ENCODE measurements at regions not wholly inside any gene's neighbourhood (a gene's known extent, or its start where the extent isn't known, plus 50 kb on each side); places are given as distances from the start of the nearest gene placed in this dataset.

DNA sequence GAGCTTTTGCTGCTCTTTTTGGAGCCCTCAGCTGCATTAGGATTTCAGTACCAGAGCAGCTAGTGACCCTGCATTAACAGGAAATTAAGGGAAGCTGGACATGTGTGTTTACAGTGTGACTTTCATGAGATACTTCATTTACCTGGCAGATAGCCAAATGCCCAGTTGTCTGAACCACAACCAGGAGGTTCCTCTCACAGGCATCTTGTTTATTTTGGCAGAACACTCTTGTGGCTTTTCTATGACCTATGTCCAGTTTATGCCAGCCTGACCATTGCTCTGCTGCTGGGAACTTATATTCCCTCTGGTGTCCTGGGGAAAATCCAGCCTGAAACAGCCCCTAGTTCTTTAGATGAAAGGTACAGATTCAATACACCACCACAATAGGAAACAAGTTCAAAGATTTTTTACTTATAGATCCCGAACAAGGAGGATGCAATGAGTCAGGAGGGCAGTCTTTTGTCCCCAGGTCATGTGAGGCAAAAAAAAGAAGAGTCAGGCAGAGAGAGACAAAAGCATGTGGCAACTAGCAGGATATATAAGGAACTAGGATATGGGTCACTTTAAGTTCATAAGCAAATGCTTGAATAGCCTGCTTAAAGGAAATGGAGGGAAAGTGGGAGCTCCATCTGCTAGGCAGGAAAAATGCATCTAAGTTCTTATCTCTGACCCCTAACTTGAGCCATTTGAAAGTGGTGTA, 379.3 kb downstream of the INSC start (continued):
- TF ChIP-seq EGR1 (IDR thresholded peaks at IDR 0.05; ENCODE audit: low read depth) (no peak), SP1 (IDR thresholded peaks at IDR 0.05; ENCODE audit: low read depth) (no peak), EZH2phosphoT487 (IDR thresholded peaks at IDR 0.05; ENCODE audit: borderline replicate concordance) (no peak), YY1 (IDR thresholded peaks at IDR 0.05; ENCODE audit: extremely low read depth, insufficient replicate concordance, low read depth, low read length) (no peak), CTCF (IDR thresholded peaks at IDR 0.05 in 2 of 3, conservative IDR thresholded peaks at IDR 0.05 in 1 of 3; ENCODE audit: borderline replicate concordance in 1 of 3, insufficient read depth in 1 of 3, low read depth in 2 of 3, low read length in 2 of 3) (no peak)

DNA sequence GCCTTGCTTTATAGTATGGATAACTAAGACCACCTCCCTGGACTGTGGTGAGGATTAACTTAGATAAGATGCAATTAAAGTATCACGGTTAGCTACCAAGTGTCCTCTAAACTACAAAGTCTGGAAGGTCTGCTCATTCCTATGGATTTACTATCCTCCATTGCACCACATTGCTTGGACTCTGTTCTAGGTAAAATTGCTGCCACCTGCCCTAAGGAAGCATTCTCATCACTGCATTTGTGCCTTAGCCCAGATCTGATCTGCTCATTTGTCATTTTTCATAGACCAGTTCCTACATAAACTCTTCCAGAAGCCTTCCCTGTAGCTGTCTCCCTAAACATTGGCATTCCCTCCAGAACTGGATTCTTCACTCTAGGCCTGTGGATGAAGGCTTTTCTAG, 380.0 kb downstream of the INSC start:
- RAD21 ChIA-PET (ENCODE audit: low non-redundant PET in 1 of 2, low total read pairs in 2 of 2, uncharacterized antibody in 2 of 2, unreplicated experiment in 2 of 2), result no interaction called here
- ATAC-seq (no peak), DNase-seq (ENCODE audit: low read depth, low spot score) (no peak)
- POLR2A ChIA-PET, result no interaction called here
- intact Hi-C loops (cut with micrococcal nuclease), result no loop called here
- Histone ChIP-seq H3K9ac (ENCODE audit: low read length) (no peak overlapping the region), H3K4me2 (ENCODE audit: low read length) (no peak overlapping the region), H3K27me3 (ENCODE audit: insufficient read depth, low read length) (no peaks in the 10 kb centered on the region), H3K4me3 (replicated peaks in 1 of 2; ENCODE audit: low read depth in 1 of 2, low read length in 2 of 2) (no peak overlapping the region), H3K9me3 (ENCODE audit: control insufficient read depth in 1 of 2, insufficient read depth in 1 of 2, low read depth in 1 of 2, low read length in 2 of 2) (no peaks in the 10 kb centered on the region), H3K4me1 (ENCODE audit: control insufficient read depth in 1 of 2, insufficient read depth in 2 of 2, low read length in 2 of 2) (peaks cover 0 to 2% of the 10 kb centered on the region in 2 experiments; a peak in 1 of 4 replicates), H3K27ac (ENCODE audit: low read depth, low read length) (no peak overlapping the region), H3K36me3 (ENCODE audit: control insufficient read depth in 1 of 2, insufficient read depth in 2 of 2, low read length in 2 of 2) (no peaks in the 10 kb centered on the region), H3K79me2 (ENCODE audit: insufficient read depth, low read length) (no peaks in the 10 kb centered on the region), H4K20me1 (ENCODE audit: insufficient read depth) (no peaks in the 10 kb centered on the region), H2AFZ (ENCODE audit: low read depth, low read length, poor library complexity, severe bottlenecking) (no peak overlapping the region), H3K9me2 (ENCODE audit: insufficient read depth) (no peaks in the 10 kb centered on the region)
- no TSS peak for BruUV-seq (replicated peaks)
- TF ChIP-seq ATF3 (IDR thresholded peaks at IDR 0.05), result no peak
- CTCF ChIA-PET, result no interaction called here

Measured in HCT116 (cell line).